Heart right ventricle (tissue), 16 donors: ENCODE measurements at regions not wholly inside any gene's neighbourhood (a gene's known extent, or its start where the extent isn't known, plus 50 kb on each side); places are given as distances from the start of the nearest gene placed in this dataset.
A peak's percentile ranks its signal among the peaks of the same experiment; 100 is the strongest.

Experiments used
- ATAC-seq, 8 donors: fragments of 200-7000 bp; cut with Tn5 transposase; one replicate each; pipeline ENCODE4 v1.9.1; 2020; ENCODE audit warnings: mild to moderate bottlenecking in 8 of 8, moderate library complexity in 8 of 8, moderate number of reproducible peaks in 1 of 8
- DNase-seq, 2 donors: peaks; one replicate each; pipeline ENCODE4 v3.0.0-alpha.2; 2020
- H3K27ac ChIP-seq, 10 donors: fragments of 200-600 bp; sonication (generic) in 2 of 10; one replicate each; pipeline versions ENCODE4 v1.5.0 to v1.8.0; 2020 to 2022; ENCODE audit warnings: mild to moderate bottlenecking in 3 of 10
- H3K27me3 ChIP-seq, 7 donors: fragments of 200-600 bp; one replicate each; pipeline ENCODE4 v1.8.0; 2021 to 2022; ENCODE audit warnings: mild to moderate bottlenecking in 2 of 7
- H3K36me3 ChIP-seq, 9 donors: fragments of 200-600 bp; sonication (generic) in 1 of 9; one replicate each; pipeline versions ENCODE4 v1.5.0 to v1.8.0; 2020 to 2022; ENCODE audit warnings: mild to moderate bottlenecking in 2 of 9
- H3K4me1 ChIP-seq, 9 donors: fragments of 200-600 bp; sonication (generic) in 1 of 9; one replicate each; pipeline versions ENCODE4 v1.5.0 to v1.8.0; 2020 to 2022; ENCODE audit warnings: mild to moderate bottlenecking in 4 of 9
- H3K4me3 ChIP-seq, 10 donors: fragments of 200-600 bp; sonication (generic) in 2 of 10; one replicate each; pipeline versions ENCODE4 v1.5.0 to v1.8.0; 2020 to 2022; ENCODE audit warnings: mild to moderate bottlenecking in 7 of 10, moderate library complexity in 2 of 10
- H3K9me3 ChIP-seq, 11 donors: fragments of 200-600 bp in 10 of 11; sonication (generic) in 2 of 11; one replicate each; pipeline versions ENCODE4 v1.5.0 to v1.8.0; 2013 to 2022; ENCODE audit warnings: mild to moderate bottlenecking in 2 of 11, control low read depth in 1 of 11, moderate library complexity in 1 of 11
- WGBS, 2 donors: extraction: QIAGEN DNeasy Blood & Tissue Kit; methylation state at CpG; one replicate each; pipeline ENCODE4 v1.1.7; 2013; ENCODE audit warnings: inconsistent platforms in 1 of 2; 5-methylcytosine and 5-hydroxymethylcytosine counted together
- intact Hi-C, 10 donors: fragments of 100-400 bp; cut with DNase I; formaldehyde crosslinking; loops; one replicate each; pipeline versions ENCODE4 v1.11.1 to v1.14.2; 2022
- TF ChIP-seq, protein P1 (sequence below), 9 donors: fragments of 200-600 bp; sonication (generic) in 2 of 9; IDR thresholded peaks; one replicate each; pipeline versions ENCODE4 v1.5.0 to v1.8.0; 2021 to 2022; ENCODE audit warnings: antibody characterized with exemption in 9 of 9, mild to moderate bottlenecking in 5 of 9, moderate library complexity in 1 of 9
- donor health status: Arrhythmogenic right ventricular cardiomyopathy.
- donor health status: ischemic (EF 13 %, LVEDD 7.1; RV severe dilation, severe dysfunction).
- donor health status: healthy with polysubstance abuse.
- donor health status: DM: no; HTN: yes; CAD: no.
- donor health status: DM: no; HTN: no; CAD: no.
- donor health status: ischemic (EF 25% LVEDD 6.9; RV normal size, moderate dysfunction).
- donor health status: ischemic (EF 25% LVEDD 5.7; RV mildly dilated, moderate dysfunction).
- donor health status: healthy.
- donor health status: DM: yes; HTN: yes; CAD: no.
- donor health status: Ischemic cardiomyopathy.
- donor health status: ischemic (EF 35%, LVEDD 5.7; RV mildly dilated, moderate dysfunction).
- donor health status: nonischemic (EF 11% LVEDD 7.7; RV severe dilation, severe dysfunction).
- donor health status: DM: yes; HTN: yes; CAD: no.
- donor health status: PGD.
- donor health status: ischemic (EF 29% LVEDD 5.4; RV normal size, mild dysfunction).
- donor health status: nonischemic (EF 23%, LVEDD 6.1; RV moderate dilation, normal function).

DNA sequence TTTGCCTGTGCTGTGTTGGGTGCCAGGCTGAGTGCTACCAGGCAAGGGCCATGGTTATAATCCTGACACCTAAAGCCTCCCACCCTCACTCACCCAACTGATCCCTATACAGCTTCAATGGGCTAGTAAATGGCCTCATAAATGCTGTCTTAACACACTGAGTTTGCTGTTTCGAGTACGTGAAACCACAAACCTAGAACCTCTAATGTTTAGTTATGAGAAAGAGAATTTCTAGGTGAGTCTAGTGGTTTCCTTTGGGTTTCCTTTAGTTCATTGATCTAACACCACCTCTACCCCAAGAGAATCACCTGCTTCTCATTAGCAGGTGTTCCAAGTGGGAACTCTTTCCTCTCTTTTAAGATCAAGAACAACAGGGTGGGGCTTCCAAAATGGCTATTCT is 172.0 kb downstream of the MC4R start:
- no peak for ATAC-seq
- no peaks in the 10 kb centered on the region for H3K36me3 ChIP-seq
- no peak overlapping the region for H3K27ac ChIP-seq
- H3K4me1 ChIP-seq = no peaks in the 10 kb centered on the region
- no peak for DNase-seq
- intact Hi-C loops = no loop called here
- WGBS, 2 donors = 89 to 93% methylated on average over 2 of the region's 2 CpGs
- no peak overlapping the region for H3K4me3 ChIP-seq
- TF ChIP-seq, protein P1, sequence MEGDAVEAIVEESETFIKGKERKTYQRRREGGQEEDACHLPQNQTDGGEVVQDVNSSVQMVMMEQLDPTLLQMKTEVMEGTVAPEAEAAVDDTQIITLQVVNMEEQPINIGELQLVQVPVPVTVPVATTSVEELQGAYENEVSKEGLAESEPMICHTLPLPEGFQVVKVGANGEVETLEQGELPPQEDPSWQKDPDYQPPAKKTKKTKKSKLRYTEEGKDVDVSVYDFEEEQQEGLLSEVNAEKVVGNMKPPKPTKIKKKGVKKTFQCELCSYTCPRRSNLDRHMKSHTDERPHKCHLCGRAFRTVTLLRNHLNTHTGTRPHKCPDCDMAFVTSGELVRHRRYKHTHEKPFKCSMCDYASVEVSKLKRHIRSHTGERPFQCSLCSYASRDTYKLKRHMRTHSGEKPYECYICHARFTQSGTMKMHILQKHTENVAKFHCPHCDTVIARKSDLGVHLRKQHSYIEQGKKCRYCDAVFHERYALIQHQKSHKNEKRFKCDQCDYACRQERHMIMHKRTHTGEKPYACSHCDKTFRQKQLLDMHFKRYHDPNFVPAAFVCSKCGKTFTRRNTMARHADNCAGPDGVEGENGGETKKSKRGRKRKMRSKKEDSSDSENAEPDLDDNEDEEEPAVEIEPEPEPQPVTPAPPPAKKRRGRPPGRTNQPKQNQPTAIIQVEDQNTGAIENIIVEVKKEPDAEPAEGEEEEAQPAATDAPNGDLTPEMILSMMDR (IDR thresholded peaks at IDR 0.05) = no peak
- peaks cover 0 to 3% (median 0%) of the 10 kb centered on the region in 11 donors for H3K9me3 ChIP-seq
- no peaks in the 10 kb centered on the region for H3K27me3 ChIP-seq

DNA sequence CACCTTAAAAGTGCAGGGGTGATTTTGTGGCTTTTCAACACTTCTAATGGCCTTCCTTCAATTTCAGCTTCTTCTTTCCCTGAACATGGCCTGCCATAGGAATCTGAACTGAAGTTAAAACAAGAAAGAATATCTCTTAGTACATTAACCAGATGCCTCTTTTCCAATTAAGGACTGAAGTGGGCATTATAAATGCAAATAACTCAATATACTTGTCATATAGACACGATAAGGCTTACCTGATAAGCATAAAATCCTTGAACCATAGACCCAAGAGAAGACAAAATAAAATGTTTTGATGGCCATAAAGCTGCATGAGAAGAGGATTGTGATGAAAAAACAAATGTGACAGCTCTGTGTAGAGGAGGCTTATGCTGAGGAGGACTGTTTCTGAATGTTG is 173.1 kb downstream of the MC4R start:
- DNase-seq = no peak
- 40 to 54% methylated on average over 1 of the region's 1 CpG for WGBS, 2 donors

DNA sequence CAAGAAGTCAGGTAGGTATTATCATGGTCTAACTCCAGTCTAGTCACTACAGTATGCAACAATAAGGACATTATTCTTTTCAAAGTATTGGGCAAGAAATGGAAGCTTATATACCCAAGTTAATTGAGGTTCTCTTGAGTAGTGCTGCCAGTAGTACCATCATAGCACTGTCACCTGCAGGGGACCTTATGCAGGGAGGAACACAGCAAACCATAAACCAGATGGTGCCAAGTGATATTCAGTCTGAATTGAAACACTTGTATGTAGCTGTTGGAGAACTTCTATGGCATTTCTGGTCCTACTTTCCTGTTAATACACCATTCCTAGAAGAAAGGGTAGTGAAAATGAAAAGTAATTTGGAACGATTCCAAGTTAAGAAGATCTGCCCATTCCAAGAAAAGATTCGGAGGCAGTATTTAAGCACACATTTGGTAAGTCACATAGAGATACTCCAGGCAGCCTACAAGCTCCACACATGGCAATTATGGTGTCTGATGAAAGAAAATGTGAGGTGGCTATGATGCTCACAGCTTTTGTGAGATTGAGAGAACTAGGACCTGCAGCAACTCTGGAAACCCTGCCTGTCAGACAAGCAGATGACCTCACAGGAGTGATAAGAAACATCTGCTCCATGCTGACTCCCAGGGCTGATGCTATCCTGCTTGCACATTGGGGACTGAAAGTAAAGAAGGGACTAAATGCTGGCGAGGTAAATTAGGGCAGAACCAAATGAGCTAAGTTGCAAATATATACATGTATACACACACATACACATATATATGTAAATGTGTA is 174.7 kb downstream of the MC4R start:
- 53 to 56% methylated on average over 3 of the region's 3 CpGs for WGBS, 2 donors
- ATAC-seq (peak in 1 of 8 donors; percentile 9), DNase-seq (peak in 1 of 2 donors; percentile 11)
- Histone ChIP-seq H3K27me3 (no peaks in the 10 kb centered on the region), H3K4me3 (no peak overlapping the region), H3K9me3 (no peaks in the 10 kb centered on the region), H3K36me3 (no peaks in the 10 kb centered on the region), H3K27ac (no peak overlapping the region), H3K4me1 (no peaks in the 10 kb centered on the region)
- intact Hi-C loops = no loop called here
- TF ChIP-seq, protein P1 (IDR thresholded peaks at IDR 0.05) = no peak

More for the DNA sequence above, 173.1 kb downstream of the MC4R start:
- intact Hi-C loops = no loop called here
- Histone ChIP-seq H3K27me3 (no peaks in the 10 kb centered on the region), H3K36me3 (no peaks in the 10 kb centered on the region), H3K4me3 (no peak overlapping the region), H3K9me3 (peaks cover 0 to 3% (median 0%) of the 10 kb centered on the region in 11 donors), H3K4me1 (no peaks in the 10 kb centered on the region), H3K27ac (no peak overlapping the region)
- TF ChIP-seq, protein P1 (IDR thresholded peaks at IDR 0.05) = no peak
- no peak for ATAC-seq

DNA sequence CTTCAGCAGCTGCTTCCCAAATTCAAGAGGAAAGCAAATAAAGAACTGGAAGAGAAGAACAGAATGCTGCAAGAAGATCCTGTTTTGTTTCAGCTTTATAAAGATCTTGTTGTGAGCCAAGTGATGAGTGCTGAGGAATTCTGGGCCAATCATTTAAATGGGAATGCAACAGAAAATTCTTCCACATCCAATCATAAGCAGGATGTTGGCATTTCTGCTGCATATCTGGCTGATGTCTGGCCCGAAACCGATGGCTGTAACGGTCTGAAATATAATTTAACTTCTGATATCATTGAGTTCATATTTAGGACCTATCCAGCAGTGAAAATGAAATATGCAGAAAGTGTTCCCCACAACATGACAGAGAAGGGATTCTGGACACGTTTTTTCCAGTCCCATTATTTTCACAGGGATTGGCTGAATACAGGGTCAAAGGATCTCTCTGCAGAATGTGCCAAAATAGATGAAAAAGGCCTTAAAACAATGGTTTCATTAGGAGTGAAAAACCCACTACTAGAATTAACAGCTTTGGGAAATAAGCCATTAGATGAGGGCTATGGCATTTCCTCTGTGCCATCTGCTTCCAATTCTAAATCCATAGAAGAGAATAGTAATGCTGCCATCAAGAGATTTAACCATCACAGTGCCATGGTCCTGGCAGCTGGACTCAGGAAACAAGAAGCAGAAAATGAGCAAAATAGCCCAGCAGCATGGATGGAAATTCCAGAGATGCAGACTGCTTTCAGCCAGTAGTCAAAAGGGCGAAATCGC is 175.6 kb downstream of the MC4R start:
- Histone ChIP-seq H3K4me3 (no peak overlapping the region), H3K36me3 (no peaks in the 10 kb centered on the region), H3K27ac (no peak overlapping the region), H3K4me1 (no peaks in the 10 kb centered on the region), H3K27me3 (no peaks in the 10 kb centered on the region), H3K9me3 (no peaks in the 10 kb centered on the region)
- intact Hi-C loops = no loop called here
- TF ChIP-seq, protein P1 (IDR thresholded peaks at IDR 0.05) = no peak
- 59 to 67% methylated on average over 6 of the region's 6 CpGs for WGBS, 2 donors
- DNase-seq = no peak
- ATAC-seq = no peak
